Stimulated activated CD4-positive, alpha-beta T cell treated with anti-CD3 and anti-CD28 coated beads, Interleukin-4, amount 100 ng/mL, for 4 hours (primary cell): ENCODE measurements at regions not wholly inside any gene's neighbourhood (a gene's known extent, or its start where the extent isn't known, plus 50 kb on each side); places are given as distances from the start of the nearest gene placed in this dataset.
"Not testable (repeated sequence)": the region's sequence is repeated elsewhere in the genome, so short reads cannot be mapped to it uniquely, and the experiment has no call there.

ENCODE experiments used
- DNase-seq, 2 experiments: peaks; one replicate each; pipeline ENCODE4 v3.0.0-alpha.2; 2020

GRCh38 chr19:28453420-28453819 lies 759.5 kb downstream of the UQCRFS1 start:
- no peak for DNase-seq

- no peak for DNase-seq
Measured at GRCh38 chr19:28449803-28450202, 763.1 kb downstream of the UQCRFS1 start.

DNA sequence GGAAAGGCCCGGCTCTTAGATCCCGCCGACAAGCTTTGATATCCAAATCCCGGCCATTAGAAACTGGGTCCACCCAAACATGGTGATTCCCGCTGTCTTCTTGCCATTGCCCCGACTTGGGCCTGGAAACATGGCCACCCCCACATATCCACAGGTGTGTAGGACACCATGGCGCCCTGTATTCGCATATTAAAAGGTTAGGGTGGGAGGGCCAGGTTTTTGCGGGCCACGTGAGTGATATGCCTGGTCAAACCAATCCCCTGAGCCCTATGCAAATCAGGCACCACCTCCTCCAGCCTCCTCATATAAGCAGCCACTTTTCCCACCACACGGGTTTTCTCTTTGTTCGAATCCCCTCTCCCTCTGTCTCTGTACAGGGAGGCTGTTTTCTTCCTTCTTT lies 766.4 kb downstream of the UQCRFS1 start:
- DNase-seq: no peak

GRCh38 chr19:28445826-28446225 lies 767.1 kb downstream of the UQCRFS1 start:
- no peak for DNase-seq

- no peak for DNase-seq
Measured at GRCh38 chr19:28444362-28444761, 768.6 kb downstream of the UQCRFS1 start.

DNA sequence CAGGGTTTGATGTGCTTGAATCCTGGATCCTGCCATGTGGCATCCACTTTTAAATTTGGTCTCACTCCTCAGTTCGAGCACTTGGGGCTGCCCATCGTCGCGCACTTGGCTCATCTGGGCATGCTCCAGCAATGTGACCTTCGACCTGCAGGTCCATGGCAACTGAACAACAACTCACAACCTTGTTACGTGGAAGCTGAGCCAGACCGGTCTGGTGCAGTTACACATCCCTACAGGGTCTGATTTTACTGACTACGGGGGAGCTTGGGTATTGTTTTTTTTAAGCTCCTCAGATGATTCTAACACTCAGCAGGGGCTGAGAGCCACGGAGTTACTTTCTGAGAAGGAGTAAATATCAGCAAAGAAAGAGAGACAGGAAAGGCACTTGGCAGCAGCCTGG lies 769.6 kb downstream of the UQCRFS1 start:
- DNase-seq: no peak

- no peak for DNase-seq
Measured at GRCh38 chr19:28437390-28438346, 775.3 kb downstream of the UQCRFS1 start.

DNA sequence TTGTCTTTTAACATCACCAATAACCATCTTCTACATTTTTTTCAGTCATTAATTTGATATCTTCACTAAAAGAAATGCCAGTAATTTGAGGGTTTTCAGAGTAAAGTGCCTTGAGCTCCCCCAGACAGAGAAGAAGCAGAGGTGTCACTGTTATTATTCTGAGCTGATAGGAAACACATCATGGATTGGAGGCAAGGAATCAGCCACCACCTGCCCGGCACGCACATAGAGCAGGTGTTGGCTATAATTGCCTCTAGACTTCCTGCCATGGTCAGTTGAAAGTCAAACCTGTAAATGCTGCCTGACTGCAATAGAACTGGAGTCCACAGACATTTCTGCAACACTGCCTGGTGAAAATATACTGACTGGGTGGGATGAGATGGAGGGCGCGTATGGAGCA lies 776.6 kb downstream of the UQCRFS1 start:
- no peak for DNase-seq

GRCh38 chr19:28435551-28436271 lies 777.2 kb downstream of the UQCRFS1 start:
- DNase-seq: no peak

- DNase-seq: not testable (repeated sequence)
Measured at GRCh38 chr19:28434794-28435193, 778.2 kb downstream of the UQCRFS1 start.

DNA sequence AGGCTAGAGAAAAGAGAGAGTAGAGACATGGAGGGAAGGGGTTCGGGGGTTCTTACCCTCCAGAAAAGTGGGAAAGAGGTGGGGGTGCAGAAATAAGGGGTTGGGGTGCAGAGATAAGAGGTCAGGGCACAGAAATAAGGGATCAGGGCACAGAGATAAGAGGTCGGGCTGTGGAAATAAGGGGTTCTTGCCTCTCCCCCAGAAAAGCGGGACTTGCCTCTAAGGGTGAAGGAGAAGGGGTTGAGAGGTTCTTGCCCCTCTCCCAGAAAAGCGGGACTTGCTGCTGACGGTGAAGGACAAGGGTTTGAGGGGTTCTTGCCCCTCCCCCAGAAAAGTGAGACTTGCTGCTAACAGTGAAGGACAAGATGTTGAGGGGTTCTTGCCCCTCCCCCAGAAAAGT lies 778.6 kb downstream of the UQCRFS1 start:
- not testable (repeated sequence) for DNase-seq

DNA sequence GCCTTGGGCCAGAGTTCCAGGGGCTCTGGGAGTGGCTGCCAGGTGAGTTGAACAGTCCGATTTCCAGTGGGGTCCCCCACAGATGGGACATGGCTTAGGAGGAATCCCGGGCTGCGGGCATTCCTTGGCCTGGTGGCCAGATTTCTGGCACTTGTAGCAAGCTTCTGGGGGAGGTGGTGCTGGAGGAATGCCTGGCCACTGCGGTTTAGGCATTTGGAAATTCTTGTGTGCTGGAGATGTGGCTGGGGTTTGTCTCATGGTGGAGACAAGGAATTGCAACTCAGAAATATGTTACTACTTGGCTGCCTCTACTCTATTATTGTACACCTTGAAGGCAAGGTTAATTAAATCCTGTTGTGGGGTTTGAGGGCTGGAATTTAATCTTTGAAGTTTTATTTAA lies 779.8 kb downstream of the UQCRFS1 start:
- not testable (repeated sequence) for DNase-seq

DNA sequence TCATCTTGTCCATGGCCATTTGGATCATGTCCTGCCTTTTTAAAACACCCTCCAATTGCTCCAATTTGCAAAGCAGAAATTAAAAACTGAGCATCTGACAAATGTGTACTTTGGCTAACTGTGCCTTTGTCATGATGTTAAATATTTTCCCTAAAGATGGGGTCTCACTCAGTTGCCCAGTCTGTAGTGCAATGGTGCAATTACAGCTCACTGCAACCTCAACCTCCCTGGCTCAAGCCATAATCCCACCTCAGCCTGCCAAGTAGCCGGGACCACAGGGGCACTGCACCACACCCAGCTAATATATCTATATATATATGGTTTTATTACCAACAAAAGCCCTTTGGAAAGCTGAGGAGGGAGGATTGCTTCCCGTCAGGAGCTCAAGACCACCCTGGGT lies 782.7 kb downstream of the UQCRFS1 start:
- DNase-seq: no peak

- no peak for DNase-seq
Measured at GRCh38 chr19:28429356-28429755, 783.6 kb downstream of the UQCRFS1 start.

DNA sequence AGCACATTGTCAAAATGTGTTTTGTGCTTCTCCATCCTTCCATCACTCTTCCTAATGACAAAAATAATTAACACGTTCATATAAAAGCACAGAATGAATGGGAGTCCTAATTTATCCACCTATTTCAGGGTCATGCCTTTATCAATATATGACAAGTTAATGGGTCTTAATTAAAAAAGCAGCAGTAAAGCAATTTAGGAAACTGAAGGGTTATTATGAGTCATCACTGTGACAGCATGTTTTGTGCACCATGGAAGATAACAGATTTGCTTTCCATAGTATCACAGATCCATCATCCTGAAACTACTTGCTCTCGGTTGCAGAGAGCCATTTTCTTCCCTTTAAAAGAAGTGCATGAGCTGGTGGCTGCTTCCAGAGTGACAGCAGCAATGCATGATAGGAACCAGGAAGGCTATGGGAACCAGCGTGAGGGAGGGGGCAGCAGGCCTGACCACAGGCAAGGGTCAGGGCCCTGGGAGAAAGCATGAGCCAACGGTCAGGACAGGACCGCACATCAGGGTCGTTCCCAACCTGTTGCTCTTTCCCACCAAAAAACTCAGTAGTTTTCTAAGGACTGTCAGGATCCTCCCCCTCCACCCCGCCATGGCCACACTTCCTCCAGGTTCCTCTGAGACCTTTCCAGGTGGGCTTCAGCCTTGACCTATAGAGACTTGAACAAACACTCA lies 784.1 kb downstream of the UQCRFS1 start:
- no peak for DNase-seq

DNA sequence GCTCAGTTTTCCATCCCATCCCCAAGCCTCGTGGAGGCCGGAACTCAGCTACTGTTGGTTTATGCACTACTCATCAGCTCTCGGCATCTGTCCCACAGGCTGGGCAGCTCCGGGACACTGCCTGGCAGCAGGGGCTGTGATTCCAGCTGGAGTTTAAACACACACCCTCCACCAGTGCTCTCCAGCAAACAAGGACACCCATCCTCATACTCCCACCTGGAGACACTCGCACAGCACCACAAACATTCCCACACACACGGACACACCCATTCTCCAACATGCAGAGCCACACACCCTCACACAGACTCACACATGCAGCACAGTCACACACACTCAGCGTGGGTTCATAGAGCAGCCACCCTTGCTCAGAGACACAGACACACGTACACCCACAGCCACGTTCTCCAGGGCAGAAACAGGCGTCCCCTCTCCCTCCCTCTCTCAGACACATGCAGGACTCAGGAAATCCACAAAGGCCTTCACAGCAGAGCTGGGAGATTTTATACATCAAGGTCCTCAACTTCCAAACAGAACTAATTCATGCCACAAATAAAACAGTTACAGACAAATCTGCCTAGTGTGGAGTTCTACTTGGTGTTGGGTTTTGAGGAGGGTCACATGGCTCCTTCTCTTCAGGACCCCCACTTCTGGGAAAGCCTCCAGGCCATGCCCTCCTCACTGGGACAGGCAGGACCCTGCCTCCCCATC lies 785.4 kb downstream of the UQCRFS1 start:
- DNase-seq: no peak

DNA sequence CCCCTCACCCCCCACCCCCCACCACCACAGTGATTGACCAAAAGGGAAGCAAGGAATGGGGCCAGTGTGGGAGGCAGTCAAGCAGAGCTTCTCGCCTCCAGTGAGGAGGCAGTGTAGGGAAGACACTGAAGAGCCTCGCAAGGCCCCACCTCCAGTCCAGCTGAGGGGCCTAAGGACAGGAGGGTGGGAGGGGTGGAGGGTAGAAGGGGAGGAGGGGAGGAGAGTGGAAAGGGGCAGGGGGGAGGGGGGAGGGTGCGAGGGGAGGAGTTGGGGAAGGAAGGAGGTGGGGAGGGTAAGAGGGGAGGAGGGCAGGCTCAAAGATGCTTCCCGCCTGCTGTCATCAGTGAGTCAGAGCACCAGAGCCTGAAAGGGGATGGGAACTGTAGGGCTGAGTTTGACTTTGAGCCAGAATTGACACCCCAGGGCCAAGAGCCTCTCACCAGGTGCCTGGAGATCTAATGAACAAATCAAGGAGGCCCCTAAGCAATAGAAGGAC lies 786.2 kb downstream of the UQCRFS1 start:
- DNase-seq: no peak

DNA sequence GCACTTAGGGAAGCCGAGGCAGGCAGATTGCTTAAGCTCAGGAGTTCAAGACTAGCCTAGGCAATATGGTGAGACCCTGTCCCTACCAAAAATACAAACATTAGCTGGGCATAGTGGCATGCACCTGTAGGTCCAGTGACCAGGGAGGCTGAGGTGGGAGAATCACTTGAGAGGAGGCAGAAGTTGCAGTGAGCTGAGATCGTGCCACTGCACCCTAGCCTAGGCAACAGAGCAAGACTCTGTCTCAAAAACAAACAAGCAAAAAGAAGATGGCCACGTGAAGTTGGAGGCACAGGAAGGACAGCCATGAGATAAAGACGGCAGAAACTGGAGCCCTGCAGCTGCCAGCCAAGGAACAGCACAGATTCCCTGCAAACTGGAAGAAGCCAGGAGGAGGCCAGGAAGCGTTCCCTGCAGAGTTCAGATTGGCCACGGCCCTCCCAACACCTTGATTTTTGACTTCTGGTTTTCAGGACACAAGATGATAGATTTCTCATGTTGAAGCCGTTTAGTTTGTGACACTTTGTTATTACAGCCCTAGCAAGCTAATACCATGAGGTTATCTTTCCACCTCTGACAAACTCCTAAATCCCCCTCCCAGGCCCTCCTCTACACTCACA lies 786.7 kb downstream of the UQCRFS1 start:
- DNase-seq: no peak

DNA sequence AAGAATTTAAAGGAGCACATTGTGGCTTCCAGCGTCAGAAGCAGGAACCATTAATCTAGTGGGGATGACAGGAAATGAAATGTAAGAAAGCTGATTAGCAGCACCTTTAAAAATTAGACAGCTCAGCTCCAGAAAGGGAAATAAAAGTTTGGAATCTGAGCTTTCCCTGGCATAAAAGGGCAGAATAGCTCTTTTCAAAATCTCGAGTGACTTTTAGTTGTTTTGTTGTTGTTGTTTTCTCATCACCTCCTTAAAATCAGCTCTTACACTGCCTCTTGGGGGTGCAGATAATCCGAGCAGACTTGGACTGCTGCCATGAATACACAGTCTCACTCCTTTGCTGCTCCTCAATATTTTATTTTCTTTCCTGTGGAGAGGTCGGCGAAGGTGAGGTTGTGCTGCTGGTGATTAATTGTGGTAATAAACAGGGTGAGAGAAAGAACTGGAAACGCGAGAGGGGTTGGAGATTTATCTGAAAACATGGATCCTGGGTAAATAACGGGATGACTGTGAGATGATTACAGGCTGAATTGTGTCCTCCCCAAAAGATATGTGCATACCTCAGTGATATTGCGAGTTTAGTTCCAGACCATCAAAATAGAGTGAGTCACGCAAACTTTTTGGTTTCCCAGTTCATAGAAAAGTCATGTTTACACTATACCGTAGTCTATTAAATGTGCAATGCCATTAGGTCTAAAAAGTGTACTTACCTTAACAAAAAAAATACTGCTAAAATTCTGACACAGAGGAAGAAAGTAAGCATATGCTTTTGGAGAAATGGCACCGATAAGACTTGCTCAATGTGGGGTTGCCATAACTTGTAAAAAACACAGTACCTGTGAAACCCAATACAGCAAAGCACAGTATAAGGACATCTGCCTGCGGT lies 787.7 kb downstream of the UQCRFS1 start:
- DNase-seq: no peak

GRCh38 chr19:28424662-28425045 lies 788.3 kb downstream of the UQCRFS1 start:
- no peak for DNase-seq

- no peak for DNase-seq
Measured at GRCh38 chr19:28424077-28424476, 788.9 kb downstream of the UQCRFS1 start.
